NCI-H748 treated with DMSO at 0.1 percent for 48 hours (cell line): ENCODE measurements at regions not wholly inside any gene's neighbourhood (a gene's known extent, or its start where the extent isn't known, plus 50 kb on each side); places are given as distances from the start of the nearest gene placed in this dataset.

Source experiments
- DNase-seq: peaks from one replicate; lab custom pipeline; 2025; lab: John Stamatoyannopoulos, UW

DNA sequence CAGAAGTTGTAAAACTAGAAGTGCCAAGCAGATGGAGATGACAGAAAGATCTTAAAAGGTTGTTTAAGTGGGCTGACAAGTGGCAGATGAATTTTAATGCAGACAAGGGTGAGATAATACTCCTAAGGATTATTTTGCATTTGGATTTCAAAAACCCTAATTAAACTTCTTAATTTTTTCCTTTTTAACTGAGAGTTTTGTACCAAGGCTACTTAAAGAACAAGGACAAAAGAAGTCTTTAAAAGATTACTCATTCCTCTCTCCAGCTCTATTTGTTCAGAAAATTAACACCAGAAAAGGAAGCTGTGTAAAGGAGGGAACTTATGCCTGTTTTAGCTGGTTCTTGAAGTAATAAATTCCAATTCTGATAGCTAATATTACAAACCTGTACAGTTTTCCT, 275.4 kb downstream of the ETNK1 start:
- no peak for DNase-seq

DNA sequence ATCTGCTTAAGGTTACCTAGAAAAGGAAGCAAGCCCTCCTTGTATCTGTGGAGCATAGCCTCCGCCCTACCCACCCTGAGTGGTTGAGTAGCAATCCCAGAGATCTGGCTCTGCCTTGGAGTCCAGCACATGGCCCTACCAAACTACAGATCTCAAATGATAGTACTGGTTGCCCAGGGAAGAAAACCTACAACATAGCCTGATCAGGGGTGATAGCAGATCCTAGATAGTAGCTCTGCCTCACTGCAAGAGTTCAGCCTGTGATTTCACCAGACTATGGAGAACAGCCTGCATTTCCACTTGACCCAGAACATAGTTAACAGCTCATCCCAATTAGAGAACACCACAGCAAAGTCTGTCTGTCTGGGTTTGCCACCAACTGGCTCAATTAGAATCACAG, 279.5 kb downstream of the ETNK1 start:
- no peak for DNase-seq

DNA sequence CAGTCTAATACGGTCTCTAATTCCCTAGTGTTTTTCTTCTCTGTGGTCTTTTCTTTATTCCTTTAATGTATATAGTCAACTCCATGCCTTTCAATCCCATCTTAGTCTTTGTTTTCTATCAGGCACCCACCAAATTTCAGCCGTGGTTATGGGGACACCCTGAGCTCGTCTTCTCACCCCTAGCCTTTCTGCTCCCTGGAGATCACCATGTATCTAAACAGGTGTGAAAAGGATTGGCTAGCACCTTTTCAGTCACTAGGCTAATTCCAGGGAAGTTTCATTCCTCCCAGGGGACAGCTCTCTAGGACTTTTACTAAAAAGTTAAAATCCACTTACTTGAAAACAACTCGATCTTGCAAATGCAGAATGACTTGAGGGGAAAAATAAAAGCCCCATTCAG, 291.3 kb downstream of the ETNK1 start:
- DNase-seq: no peak

GRCh38 chr12:22916815-22917214, 291.8 kb downstream of the ETNK1 start:
- no peak for DNase-seq

DNA sequence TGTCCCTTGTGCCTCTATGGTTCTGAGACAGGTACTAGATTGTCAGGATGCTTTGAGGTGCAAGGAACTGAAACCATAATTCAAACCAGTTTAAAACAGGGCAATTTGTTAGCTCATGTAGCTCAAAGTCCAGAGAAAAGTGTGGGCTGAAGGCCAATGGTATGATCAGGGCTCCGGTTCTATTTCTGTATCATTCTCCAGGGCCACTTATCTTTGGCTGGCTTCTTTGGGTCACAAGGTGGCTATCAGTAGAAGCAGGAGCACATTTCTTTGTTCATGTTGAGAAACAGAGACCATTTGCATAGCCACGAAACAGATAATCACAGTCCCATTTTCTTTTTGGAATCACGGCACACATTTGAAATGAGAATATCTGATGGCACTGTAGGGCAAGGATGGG, 294.9 kb downstream of the ETNK1 start:
- DNase-seq: no peak

- DNase-seq: no peak
Measured at GRCh38 chr12:22923768-22924167, 298.8 kb downstream of the ETNK1 start.

DNA sequence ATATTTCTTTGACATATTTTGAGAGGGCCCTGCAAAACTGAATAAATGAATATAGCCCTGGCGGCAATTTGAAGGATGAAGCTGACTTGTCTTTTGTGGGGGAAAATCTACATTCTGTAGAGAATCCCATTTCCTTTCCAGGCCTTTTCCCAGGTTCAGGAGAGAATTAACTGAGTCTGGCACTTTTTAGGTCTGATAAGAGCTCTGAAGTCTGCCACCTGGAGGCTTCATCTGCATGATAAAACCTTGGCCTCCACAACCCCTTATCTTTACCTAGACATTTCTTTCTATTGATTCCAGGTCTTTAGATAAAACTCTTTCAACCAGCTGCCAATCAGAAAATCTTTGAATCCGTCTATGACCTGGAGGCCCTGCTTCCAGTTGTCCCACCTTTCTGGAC, 299.4 kb downstream of the ETNK1 start:
- no peak for DNase-seq

DNA sequence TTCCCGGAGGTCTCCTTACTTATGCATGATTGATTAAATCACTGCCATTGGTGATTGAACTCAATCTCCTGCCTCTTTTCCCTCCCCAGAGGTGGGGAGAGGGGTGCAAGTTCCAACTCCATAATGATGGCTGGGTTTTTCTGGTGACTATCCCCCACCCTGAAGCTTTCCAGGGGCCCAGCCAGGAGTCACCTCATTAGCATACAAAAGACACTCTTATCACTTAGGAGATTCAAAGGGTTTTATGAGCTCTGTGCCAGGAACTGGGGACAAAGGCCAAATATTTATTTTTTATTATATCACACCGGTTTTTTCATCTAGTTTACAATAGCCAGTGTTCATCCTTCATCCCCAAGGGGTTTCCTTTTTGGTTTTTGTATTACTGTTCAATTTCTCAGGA, 300.7 kb downstream of the ETNK1 start:
- DNase-seq: no peak

- DNase-seq: no peak
Measured at GRCh38 chr12:22932431-22932830, 307.5 kb downstream of the ETNK1 start.

DNA sequence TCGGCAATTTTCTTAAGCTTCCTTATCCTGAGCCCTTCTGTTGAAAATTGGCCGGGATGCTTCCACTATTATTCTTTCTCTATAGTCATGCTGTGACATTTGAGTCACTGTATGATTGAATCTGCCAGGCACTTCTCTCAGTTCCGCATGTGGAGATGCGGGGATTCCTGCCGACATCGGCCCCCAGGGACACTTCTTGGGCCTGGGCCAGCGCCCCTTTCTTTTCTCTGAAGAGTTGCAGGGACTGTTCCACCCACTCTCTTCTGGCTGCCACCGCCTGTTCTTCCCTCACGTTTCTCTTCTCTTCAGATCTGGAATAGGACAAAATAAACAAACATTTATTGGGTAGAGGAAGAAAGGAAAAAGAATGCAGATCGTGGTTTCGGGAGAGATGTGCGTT, 310.1 kb downstream of the ETNK1 start:
- DNase-seq: no peak

GRCh38 chr12:22935501-22935900, 310.5 kb downstream of the ETNK1 start:
- DNase-seq: no peak

GRCh38 chr12:22938323-22938722, 313.4 kb downstream of the ETNK1 start:
- no peak for DNase-seq

DNA sequence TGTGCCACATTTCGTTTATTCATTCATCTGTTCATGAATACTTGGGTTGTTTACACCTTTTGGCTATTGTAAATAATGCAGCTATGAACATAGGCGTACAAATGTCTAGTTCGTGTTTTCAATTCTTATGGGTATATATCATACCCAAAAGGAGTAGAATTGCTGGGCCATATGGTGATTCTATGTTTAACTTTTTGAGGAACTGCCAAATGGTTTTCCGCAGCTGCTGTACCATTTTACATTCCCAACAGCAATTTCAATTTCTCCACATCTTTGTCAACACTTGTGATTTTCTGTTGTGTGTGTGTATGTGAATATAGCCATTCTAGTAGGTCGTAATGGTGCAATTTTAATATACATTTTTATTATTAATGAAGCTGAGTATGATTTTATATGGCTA, 326.2 kb downstream of the ETNK1 start:
- DNase-seq: no peak

DNA sequence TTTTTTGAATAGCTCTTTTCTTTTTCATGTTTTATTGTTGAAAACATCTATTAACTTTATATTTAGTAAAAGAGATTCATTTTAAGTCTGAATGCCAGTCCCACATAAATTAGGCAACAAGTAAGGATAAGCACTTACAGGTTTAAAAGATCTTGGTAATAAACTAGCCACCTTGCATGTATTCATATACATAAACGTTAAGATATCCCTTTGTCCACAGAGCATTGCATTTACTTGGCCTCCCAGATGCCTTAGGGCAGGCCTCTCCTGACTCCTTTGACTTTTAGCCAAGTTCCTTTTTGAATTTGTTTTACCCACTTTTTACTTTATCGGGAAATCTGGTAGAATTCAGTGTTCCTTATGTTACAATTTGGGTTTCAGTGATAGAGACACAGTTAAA, 331.7 kb downstream of the ETNK1 start:
- no peak for DNase-seq

DNA sequence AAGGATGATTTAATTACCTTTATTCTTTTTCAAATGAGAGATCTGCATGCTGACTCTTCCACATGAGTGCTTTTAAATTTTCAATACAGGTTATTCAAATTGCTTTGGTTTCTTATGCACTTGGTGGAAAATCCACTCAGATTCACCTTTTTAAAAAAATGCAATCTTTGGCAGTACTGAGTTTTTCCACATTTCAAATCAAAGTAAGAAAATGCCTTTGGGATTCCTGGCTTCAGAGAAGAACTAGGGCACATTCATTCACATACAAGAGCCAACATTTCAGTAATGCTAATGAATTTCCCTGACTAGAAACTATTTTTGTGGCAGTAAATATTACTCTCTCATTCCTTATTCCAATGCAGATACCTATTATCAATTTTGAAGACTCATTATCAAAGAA, 342.2 kb downstream of the ETNK1 start:
- no peak for DNase-seq

- DNase-seq: no peak
Measured at GRCh38 chr12:22969521-22969920, 344.6 kb downstream of the ETNK1 start.

DNA sequence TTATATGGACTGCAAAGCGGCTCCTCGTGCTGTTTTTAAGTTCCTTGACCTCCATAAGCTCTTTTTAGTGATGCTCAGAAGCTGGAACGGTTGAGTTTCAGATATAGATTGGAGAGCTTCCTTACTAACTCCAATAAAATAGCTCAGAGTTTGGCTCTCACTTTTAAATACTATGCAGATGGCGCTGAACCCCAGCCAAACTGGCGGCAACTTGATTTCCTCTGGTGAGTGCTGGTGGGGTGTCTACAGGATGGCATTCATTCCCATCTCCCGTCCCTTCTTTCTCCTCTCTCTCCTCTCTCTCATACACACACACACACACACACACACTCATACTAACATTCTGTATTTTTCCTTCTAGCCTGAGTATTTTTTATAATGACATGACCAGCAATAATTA, 346.3 kb downstream of the ETNK1 start:
- DNase-seq: no peak

DNA sequence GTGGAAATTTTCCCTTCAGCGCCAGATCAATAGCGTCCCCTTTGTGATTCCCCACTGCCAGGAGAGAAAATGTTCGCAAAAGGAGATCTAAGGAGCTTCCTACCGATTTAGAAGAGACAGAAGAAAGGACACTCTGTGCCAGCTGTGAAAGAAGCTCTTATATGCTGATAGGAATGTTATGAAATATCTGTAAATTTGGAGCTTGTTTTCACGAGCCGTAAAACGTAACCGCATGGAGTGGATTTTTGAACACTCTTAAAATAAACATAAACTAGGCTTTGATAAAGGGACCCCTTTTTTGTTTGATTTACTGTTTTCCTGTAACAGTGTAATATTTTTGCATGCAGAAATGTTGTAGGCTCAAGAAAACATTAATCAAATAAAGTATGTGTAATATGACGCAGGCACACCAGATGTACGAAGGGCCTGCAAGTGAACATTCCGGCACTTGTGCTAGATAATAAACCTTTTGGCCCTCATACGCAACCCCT, 346.8 kb downstream of the ETNK1 start:
- no peak for DNase-seq

DNA sequence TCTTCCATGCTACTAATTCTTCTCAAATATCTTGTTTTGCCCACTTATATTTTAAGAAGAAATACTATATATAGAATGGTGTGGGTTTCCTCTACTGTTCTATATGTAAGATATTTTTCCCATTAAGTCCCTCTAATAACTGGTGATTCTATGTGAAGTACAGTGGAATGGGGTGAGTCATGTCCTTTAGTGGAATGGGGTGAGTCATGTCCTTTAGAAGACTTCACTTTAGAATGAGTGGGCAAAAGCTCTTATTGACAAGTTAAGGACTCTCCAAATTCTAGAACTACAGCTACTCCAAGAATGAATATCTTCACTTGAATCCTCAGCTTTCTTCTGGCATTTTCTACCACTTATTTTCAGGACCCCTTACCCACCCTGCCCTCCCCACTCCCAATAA, 349.9 kb downstream of the ETNK1 start:
- DNase-seq: no peak

GRCh38 chr12:22978962-22979361, 354.0 kb downstream of the ETNK1 start:
- no peak for DNase-seq

- no peak for DNase-seq
Measured at GRCh38 chr12:22979854-22980469, 355.0 kb downstream of the ETNK1 start.

DNA sequence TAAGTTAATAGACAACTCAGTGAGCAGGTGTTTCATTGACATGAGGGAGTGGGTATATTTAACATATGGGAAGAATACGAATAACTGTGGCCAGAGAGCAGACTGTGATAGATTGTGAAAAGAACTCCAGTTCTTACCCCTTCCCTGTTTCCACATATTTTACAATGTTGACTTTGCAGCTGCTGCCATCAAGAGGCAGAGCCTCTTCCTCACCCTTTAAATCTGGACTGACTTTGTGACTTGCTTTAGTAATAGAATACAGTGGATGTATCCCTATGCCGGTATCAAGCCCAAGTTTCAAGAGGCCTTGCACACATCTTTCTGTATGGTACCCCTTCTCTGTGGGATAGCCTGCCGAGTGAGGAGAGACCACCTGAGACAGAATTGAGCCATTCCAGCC, 356.7 kb downstream of the ETNK1 start:
- no peak for DNase-seq

- DNase-seq: peak; percentile 3
Measured at GRCh38 chr12:22982635-22983034, 357.7 kb downstream of the ETNK1 start.

- no peak for DNase-seq
Measured at GRCh38 chr12:22986997-22987396, 362.0 kb downstream of the ETNK1 start.

- no peak for DNase-seq
Measured at GRCh38 chr12:22990501-22990900, 365.5 kb downstream of the ETNK1 start.
